ENCODE measurements at regions not wholly inside any gene's neighbourhood (a gene's known extent, or its start where the extent isn't known, plus 50 kb on each side); places are given as distances from the start of the nearest gene placed in this dataset.

GRCh38 chr12:73529231-73529630 lies 1008.4 kb upstream of the ATXN7L3B start:
- ATAC-seq: no peak
- intact Hi-C loops (cut with DNase I): no loop called here
- H3K9me3 ChIP-seq: peaks cover 2 to 20% of the 10 kb centered on the region in 2 donors
- H3K4me3 ChIP-seq: no peak overlapping the region
- no peaks in the 10 kb centered on the region for H3K36me3 ChIP-seq
- no peaks in the 10 kb centered on the region for H3K4me1 ChIP-seq
- TF ChIP-seq CTCF (IDR thresholded peaks at IDR 0.05): no peak
- DNase-seq: no peak
- no peaks in the 10 kb centered on the region for H3K27me3 ChIP-seq
- H3K27ac ChIP-seq: no peak overlapping the region

- no peak for ATAC-seq
These were observed 1007.7 kb upstream of the ATXN7L3B start for GRCh38 chr12:73529954-73530353.

GRCh38 chr12:73531752-73532151 lies 1005.9 kb upstream of the ATXN7L3B start:
- intact Hi-C loops (cut with DNase I): no loop called here
- H3K36me3 ChIP-seq: no peaks in the 10 kb centered on the region
- H3K27me3 ChIP-seq: no peaks in the 10 kb centered on the region
- H3K4me1 ChIP-seq: no peaks in the 10 kb centered on the region
- DNase-seq (no peak), ATAC-seq (no peak)
- no peak overlapping the region for H3K27ac ChIP-seq
- no peak for TF ChIP-seq CTCF (IDR thresholded peaks at IDR 0.05)
- peaks cover 0 to 8% of the 10 kb centered on the region in 2 donors for H3K9me3 ChIP-seq
- H3K4me3 ChIP-seq: no peak overlapping the region

More at GRCh38 chr12:73529954-73530353, 1007.7 kb upstream of the ATXN7L3B start:
- no peak overlapping the region for H3K4me3 ChIP-seq
- no peaks in the 10 kb centered on the region for H3K27me3 ChIP-seq
- DNase-seq: no peak
- H3K9me3 ChIP-seq: peaks cover 0 to 13% of the 10 kb centered on the region in 2 donors
- no peak overlapping the region for H3K27ac ChIP-seq
- intact Hi-C loops (cut with DNase I): no loop called here
- H3K4me1 ChIP-seq: no peaks in the 10 kb centered on the region
- no peak for TF ChIP-seq CTCF (IDR thresholded peaks at IDR 0.05)
- H3K36me3 ChIP-seq: no peaks in the 10 kb centered on the region

- DNase-seq (no peak), ATAC-seq (no peak)
- no peak overlapping the region for H3K4me3 ChIP-seq
- H3K4me1 ChIP-seq: no peaks in the 10 kb centered on the region
- intact Hi-C loops (cut with DNase I): no loop called here
- no peaks in the 10 kb centered on the region for H3K27me3 ChIP-seq
- no peaks in the 10 kb centered on the region for H3K36me3 ChIP-seq
- peaks cover 0 to 3% of the 10 kb centered on the region in 2 donors for H3K9me3 ChIP-seq
- TF ChIP-seq CTCF (IDR thresholded peaks at IDR 0.05): no peak
- no peak overlapping the region for H3K27ac ChIP-seq
These were observed 990.2 kb upstream of the ATXN7L3B start for GRCh38 chr12:73547421-73547820.

GRCh38 chr12:73585136-73585535 lies 952.5 kb upstream of the ATXN7L3B start:
- no peak overlapping the region for H3K27ac ChIP-seq
- H3K36me3 ChIP-seq: no peaks in the 10 kb centered on the region
- TF ChIP-seq CTCF (IDR thresholded peaks at IDR 0.05): no peak
- DNase-seq: no peak
- H3K27me3 ChIP-seq: no peaks in the 10 kb centered on the region
- intact Hi-C loops (cut with DNase I): no loop called here
- no peak overlapping the region for H3K4me3 ChIP-seq
- H3K9me3 ChIP-seq: peaks cover 0 to 37% of the 10 kb centered on the region in 2 donors
- ATAC-seq: no peak
- H3K4me1 ChIP-seq: no peaks in the 10 kb centered on the region
